ENCODE measurements at regions not wholly inside any gene's neighbourhood (a gene's known extent, or its start where the extent isn't known, plus 50 kb on each side); places are given as distances from the start of the nearest gene placed in this dataset.

DNA sequence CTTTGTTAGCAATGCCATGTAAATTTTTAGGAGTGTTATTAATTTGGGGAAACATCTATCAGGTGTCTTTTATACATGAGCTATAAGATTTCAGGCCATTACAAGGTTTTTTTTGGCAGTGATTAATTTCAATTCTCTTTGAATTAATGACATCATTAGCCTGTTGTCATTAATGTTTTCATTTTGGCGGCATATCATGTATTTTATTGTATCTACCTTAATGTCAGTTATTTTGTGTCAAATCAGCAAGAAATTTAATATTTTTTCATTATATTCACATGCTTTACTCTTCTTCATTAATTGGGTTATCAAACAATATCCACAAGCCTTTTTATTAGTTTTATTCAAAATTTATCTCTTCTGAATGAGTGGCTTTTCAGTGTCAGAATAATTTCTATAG, 153.0 kb upstream of the CAND1 start:
- no peak for DNase-seq (ENCODE audit: low read depth)

DNA sequence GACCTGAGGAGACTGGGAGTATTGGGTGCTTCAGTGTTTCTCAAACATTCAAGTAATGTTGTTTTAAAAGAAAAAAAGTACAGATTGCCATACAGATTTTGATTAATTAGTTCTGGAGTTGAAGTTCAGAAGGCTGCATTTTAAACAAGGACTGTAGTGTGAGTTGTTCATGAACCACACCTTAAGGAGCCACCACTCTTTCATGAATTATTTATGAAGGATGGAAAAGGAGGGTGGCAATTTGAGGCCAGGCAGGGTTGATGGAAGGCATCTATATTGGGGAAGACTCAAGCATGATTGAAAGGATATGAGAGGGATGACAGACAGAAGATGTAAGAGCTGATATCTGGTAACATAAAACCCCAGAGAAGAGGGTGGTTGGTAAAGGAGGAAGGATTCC, 146.6 kb upstream of the CAND1 start:
- DNase-seq (ENCODE audit: low read depth) = no peak

DNA sequence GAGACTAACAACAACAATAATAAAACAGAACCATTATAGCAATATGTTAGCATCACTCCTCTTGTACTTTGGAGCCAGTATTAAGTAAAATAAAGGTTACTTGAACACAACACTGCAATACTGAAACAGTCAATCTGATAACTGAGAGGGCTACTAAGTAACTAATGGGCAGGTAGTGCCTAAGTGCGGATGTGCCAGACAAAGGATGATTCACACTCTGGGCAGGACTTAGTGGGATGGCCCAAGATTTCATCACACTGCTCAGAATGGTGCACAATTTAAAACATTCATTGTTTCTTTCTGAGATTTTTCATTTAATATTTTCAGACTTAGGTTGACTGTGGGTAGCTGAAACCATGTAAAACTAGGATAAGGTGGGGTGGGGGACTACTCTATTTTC, 131.9 kb upstream of the CAND1 start:
- no peak for DNase-seq (ENCODE audit: low read depth)

DNA sequence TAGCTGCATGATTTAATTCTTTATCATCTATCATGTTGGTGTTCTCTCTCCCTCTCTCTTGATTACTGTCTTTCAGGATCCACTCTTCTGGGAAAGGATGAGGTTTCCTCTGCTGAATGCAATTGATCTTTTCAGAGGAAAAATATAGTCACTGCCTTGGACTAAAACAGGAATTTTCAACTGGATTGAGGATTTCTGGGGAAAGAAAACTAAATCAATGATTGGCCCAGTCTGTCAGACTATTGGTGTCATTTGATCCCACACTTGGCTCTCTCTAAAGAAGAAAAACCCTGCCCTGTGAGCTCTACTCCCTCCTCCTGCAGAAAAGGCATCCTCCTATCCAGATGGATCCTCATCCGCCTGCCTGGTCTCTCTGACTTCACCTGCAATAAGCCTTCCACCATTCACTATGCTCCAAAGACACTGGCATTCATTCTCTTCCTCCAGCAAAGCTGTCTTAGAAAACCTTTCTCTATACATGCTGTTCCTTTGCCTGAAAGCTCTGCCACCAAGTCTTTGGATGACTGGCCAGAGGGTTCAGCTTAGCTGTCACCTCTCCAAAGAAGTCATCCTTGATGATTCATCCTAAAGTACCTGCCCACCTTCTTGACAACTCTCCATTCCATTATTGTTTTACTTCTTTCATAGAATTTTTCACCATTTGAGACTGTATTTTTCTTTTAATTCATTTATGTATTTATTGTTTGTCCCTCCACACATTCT, 127.7 kb upstream of the CAND1 start:
- DNase-seq (ENCODE audit: low read depth) = no peak

DNA sequence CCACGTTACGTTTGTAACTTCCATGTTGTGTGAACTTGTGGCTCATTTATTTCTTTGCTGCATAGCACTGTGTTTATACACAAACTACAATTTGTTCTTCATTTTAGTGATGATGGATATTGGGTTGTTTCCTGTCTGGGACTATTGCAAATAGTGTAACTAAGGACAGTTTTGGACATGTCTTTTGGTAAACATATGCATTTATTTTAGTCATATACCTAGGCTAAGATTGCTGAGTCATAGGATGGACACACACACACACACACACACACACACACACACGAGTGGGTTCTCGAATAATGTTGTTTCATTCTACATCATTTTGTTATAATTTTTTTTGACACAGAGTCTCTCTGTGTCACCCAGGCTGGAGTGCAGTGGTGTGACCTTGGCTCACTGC, 123.5 kb upstream of the CAND1 start:
- DNase-seq (ENCODE audit: low read depth) = no peak

DNA sequence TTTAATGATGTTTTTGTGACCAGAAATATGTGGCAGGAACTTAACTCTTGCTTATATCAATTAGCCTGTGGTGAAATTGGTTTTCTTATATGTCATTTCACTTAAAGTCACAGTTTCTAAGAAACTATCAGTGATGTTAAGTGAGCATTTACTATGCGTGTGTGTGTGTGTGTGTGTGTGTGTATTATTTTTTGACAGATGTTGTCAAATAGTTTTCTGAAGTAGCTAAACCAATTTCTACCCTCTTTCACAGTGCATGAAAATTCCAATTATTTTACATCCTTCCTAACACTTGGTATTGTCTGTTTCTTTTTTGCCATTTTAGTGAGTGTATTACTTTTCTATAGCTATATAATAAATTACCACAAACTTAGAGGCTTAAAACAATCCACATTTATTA, 122.1 kb upstream of the CAND1 start:
- DNase-seq (ENCODE audit: low read depth) = no peak

DNA sequence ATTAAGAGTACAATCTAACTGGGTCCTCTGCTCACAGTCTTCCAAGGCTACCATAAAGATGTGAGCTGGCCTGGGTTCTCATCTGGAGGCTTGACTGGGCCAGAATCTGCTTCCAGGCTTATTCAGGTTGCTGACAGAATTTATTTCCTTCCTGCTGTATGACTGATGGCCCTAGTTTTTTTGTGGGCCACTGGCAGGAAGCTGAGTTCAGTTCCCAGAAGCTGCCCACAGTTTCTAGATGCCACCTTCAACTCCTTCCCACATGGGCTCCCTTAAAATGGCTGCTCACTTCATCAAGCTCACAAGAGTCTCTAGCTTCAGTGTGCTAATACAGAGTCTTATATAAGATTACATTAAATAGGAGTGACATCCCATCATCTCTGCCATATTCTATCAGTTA, 121.7 kb upstream of the CAND1 start:
- DNase-seq (ENCODE audit: low read depth) = no peak

DNA sequence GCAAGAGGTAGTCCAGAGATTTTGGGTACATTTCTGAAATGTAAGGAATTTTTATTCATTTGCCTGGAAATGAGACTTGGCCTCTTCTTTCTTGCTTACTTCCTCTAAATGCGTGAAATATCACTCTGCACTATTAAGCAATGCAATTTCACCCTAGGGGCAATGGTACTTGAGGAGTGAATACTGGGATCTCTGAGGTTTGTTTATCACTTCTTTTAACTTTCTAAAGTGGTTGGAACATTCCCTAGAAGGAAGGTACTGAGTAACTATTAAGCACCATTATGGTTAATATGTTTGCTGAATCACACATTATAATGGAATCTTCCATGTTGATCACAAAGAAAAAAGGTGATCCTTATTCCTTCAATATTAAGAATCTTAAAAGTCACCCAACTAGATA, 120.9 kb upstream of the CAND1 start:
- DNase-seq (ENCODE audit: low read depth) = no peak

DNA sequence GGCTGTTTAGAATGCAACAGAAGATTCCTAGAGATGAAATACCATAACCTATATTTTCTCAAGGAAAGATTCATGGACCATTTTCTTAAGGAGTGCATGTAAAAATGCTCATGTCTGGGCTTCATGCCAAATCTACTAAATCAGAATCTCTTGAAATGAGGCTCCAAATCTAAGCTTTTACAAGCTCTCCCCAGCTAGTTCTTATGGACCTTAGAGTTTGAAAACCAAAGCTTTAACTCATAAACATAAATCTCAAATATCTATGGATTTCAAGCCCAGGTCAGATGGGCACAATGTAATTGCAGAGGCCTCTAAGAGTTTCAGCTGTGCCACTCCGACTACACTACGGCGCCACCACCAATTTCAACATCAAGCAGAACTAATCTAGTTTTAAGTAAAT, 117.3 kb upstream of the CAND1 start:
- no peak for DNase-seq (ENCODE audit: low read depth)

DNA sequence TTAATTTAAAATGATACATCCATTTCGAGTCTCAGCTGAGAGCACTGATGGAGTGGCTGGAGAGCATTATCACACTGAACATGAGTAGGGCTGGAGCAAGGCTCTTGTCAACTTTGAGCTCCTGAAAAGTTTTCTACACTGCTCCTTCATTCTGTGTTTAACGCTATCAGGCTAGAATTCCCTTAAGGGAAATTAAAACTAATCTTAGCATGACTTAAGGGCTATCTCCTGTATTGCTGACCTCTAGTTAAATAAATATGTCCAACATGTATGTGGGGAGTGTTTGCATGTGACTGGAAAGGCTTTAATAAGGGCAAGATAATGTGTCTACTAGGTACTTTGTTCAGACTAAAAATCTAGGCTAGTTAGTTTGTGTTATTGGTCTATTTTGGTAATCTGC, 116.7 kb upstream of the CAND1 start:
- no peak for DNase-seq (ENCODE audit: low read depth)

DNA sequence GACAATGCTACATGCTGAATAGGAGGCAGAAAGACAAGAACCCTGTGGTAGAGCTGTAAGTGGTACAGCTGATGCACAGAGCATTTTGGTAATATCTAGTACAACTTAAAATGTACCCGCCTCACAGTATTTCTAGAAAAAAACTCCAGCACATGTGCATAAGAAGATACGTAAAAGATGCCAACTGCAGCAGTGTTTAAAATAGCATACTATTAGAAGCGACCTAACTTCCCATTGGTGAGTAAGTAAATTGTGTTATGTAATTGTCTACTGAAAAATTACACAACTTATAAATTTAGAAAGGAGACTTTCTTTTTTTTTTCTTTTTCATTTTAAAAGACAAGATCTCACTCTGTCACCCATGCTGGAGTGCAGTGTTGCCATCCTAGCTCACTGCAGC, 114.3 kb upstream of the CAND1 start:
- DNase-seq (ENCODE audit: low read depth) = no peak

DNA sequence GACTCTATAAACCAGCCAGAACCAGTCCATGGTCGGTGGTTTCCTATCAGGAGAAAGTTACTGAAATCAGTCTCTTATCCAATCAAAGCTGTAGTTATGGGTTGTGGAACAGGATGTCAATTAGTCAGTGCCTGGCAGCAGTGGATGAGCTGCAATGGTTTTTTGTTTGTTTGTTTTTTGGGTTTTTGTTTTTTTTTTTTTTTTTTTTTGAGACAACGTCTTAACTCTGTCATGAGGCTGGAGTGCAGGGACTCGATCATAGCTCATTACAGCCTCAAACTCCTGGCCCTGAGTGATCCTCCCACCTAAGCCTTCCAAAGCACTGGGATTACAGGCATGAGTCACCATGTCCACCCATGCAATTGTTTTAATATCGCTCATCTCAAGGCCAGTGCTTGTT, 113.3 kb upstream of the CAND1 start:
- DNase-seq (ENCODE audit: low read depth) = peak; percentile 48

DNA sequence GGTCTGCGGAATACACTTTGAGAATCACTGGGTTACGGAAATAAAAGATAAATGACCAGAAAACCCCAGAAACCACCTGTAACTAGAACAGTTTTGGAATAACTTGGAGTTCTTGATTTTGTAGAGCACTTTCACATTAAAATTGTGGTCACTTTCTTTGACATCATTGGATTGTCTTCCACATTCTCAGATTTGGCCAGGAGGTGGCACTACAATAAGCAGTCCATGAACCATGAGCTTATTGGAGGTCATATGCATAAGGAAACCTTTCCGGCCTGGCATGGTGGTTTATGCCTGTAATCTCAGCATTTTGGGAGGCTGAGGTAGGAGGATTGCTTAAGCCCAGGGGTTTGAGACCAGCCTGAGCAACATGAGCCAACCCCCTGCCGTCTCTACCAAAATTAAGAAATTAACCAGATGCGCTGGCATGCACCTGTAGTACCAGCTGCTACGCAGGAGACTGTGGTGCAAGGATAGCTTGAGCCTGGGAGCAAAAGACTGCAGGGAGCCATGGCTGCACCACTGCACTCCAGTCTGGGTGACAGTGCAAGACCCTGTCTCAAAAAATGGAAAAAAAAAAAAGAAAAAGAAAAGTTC, 107.7 kb upstream of the CAND1 start:
- DNase-seq (ENCODE audit: low read depth) = peak; percentile 25

DNA sequence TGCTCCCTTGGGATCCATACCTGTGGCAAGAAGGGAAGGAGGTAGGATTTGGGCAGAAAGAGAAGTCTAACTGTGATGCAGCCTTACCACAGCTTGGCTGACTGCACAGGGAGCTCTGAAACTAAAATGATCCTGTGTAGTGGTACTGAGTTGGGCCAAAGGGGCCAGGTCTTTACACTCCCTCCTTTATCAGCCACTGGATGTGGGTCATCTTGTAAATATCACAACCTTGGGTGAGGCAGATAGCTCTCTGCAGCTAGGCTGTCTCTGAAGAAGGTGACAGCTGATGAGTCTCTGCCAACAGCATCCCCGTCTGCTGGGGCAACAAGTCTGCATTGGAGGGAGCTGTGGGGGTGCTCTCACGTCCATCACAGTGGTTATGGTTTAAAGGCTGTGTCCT, 95.9 kb upstream of the CAND1 start:
- DNase-seq (ENCODE audit: low read depth) = no peak

DNA sequence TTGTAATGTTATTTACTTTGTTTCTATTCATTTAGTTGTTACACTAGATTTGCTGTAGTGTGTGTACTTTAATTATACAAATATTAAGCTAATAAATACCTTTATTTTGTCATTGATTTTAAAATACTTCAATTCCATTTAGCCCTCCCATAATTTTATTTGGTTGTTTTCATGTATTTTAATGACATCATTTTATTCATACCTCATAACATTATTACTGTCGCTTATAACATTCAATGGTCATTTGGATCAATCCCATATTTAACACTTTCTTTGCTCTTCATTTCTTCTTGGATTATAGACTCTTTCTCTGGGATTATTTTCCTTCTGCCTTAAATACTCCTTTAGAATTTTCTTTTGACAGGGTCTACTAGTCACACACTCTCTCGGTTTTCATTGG, 86.6 kb upstream of the CAND1 start:
- no peak for DNase-seq (ENCODE audit: low read depth)

DNA sequence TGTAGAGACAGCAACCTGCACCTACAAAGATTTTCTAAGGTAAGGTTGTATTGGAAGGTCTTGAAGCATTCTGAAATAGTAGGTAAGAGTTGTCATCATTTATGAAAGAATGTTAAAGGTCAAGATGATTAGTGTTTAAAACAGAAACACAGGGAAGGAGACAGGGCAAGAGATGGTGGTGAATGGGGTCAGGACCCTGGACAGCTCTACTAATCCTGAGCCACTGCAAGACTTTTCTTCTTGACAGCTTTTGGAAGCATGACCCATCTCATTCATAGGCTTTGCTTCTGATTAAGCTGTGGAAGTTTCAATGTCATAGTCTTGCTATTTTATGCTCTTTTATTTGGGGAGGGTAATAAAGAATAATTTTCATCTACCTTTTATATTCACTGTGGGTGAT, 75.5 kb upstream of the CAND1 start:
- peak; percentile 16 for DNase-seq (ENCODE audit: low read depth)

DNA sequence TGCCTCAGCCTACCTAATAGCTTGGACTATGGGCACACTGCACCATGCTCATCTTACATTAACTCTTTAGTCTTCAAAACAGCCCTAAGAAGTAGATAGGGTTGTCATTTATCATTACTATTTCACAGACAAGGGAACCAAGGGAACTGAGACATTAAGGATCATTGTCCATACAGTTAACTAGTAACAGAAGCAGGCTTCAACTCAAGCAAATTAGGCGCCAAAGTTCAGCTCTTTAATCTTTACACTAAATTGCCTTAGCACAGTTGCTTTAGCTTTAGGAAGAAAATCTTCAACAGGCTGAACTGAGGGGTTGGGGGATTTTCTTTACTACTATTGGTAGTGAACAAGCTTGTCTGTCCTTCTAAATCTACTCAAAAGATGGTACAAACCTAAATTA, 68.8 kb upstream of the CAND1 start:
- DNase-seq (ENCODE audit: low read depth) = no peak

DNA sequence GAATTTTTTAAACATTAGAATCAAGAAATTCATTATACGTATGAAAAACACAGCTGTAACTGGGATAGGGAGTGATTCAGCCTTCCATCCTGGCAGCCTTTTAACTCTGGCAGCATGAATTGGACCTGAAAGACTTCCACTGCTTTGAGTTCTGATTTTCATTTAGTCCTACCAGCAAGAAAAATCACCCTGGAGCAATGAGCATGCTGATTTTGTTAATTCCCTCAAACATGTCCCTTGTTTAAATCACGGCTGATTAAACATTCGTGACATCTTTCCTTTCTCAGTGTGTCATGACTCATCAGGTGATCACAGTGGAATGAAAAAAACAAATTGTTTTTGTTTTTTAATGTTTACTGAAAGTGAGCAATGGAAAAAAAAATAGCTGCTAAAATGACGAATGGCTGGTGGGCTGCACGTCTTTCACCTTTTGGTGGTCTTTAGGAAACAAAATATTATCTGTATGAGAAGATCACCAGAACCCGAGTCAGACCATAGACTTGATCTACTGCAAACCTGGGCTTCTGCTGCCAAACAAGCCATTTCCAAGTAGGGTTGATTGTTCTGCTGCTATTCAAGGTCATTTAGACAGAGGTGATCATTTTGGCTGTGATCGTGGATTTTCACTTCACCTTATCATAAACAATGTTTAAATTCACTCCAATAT, 67.0 kb upstream of the CAND1 start:
- no peak for DNase-seq (ENCODE audit: low read depth)

DNA sequence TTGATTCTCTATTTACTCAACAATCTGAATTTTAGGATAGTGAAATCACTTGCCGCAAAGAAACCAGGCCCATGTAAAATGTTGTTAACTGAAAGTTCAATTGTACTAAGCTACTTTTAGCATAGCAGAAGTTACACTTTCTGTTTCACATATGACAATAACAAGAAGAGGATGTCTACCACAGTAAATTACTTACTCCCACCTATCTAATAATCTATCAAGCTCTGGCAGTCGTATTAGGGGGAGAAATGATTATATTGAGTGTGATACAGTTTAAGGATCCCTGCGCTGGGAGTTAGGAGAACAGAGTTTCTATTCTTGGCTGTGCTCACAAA, 66.5 kb upstream of the CAND1 start:
- no peak for DNase-seq (ENCODE audit: low read depth)

DNA sequence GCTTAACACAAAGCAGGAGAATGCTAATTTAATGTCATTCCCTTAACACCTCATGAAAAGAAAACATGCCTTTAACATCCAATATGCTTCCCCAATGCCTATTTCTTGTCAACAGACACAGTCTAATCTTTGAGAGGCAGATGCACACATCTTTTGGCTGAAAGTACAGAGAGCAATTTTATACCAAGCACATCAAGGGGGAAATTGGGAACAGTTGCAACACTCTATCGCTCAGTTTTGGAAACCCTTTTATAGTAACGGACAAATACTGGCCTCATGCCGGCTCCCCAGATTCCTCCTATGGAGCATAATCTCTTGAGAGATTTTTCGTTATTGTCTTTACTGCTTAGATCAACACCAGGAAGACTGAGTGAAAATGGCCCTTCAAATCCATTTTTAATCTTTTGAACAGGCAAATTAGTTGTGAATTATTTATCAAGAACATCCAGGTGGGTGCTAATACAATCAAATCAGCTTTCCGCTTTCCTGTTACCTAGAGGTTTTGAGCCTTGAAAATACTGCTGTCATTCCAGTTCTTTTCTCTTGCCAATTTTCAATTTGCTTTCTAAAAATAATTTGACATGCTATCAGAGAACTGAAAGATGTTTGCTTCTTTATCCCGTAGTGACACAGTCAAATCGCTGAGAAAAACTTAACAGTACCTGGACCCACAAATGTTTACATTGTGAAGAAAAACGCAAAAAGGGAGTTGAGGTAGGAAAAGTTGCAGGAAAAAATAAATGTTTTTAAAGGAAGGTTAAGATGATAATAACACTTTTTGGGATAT, 60.7 kb upstream of the CAND1 start:
- DNase-seq (ENCODE audit: low read depth) = no peak

DNA sequence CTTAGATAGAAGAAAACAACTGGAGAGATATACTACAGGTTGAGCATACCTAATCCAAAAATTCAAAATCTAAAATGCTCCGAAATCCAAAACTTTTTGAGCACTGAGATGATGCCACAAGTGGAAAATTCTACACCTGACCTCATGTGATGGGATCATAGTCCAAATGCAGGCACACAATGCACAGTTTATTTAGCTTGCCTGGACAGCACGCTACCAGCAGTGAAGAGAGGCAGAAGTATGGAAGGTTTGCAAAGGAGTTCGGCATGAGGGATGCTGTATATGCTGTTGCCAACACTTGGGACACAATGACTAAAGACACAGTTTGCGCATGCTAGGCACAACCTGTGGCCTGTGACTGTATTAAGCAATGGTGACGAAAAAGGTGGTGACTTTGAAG, 58.1 kb upstream of the CAND1 start:
- no peak for DNase-seq (ENCODE audit: low read depth)

DNA sequence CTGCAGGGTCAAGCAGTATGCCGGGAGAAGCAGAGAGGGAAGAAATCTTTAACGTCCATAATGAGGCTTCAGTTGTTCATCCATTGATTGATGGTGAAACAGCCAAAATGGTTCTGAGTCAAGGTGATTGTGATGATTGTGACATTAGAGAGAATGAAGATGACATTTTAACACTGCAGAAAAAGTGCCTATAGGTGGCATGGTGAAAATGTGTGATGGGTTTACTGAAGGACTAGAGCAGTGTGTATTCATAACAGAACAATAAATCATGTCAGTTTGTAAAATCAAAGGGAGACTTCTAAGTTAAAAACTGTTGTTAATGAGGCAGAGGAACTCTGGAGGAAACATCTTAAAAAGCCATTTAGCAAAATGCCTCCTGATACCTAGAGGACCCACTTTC, 57.7 kb upstream of the CAND1 start:
- no peak for DNase-seq (ENCODE audit: low read depth)

DNA sequence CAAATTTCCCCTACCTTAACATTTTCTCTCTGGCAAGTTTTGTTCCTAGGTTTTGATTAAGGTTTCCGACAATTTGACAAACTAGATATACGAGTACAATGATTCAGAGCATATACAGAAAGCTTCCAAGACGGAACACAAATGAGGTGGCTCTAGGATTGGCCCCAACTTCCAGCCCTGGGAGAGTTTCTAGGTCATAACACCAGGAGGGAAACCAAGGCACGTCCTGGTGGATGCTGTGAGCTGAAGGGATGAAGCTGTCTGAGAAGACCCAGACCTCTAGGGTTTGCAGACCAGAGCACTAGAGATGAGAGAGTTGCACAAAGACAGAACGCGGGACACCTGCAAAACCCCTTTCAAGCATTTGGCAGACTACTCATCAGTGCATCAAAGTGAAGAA, 51.5 kb upstream of the CAND1 start:
- no peak for DNase-seq (ENCODE audit: low read depth)
